A673 (cell line): ENCODE measurements at regions not wholly inside any gene's neighbourhood (a gene's known extent, or its start where the extent isn't known, plus 50 kb on each side); places are given as distances from the start of the nearest gene placed in this dataset.

ENCODE experiments used
- BruUV-seq: library from RNA; stranded (reverse); fragments of 400-500 nt; replicated peaks from 2 replicates; lab custom pipeline; 2021; lab: Mats Ljungman, UMichigan
- CTCF ChIA-PET: fragments of 300-600 bp; sonication (Branson Sonifier 250); formaldehyde crosslinking; loops from one replicate; lab custom pipeline; 2022; ENCODE audit warnings: antibody characterized with exemption; lab: Charles Lee
- POLR2A ChIA-PET: fragments of 300-600 bp; sonication (Branson Sonifier 250); formaldehyde crosslinking; loops from one replicate; lab custom pipeline; 2022; ENCODE audit warnings: antibody characterized with exemption; ENCODE audit not compliant: low non-redundant PET; lab: Charles Lee
- DNase-seq: peaks from one replicate; pipeline ENCODE4 v3.0.0-alpha.2; 2015; ENCODE audit warnings: low spot score
- H3K27ac ChIP-seq: fragments of 200-600 bp; sonication (generic); 2 replicates; pipeline ENCODE4 v1.5.1; 2016; ENCODE audit warnings: mixed run types, low read depth, mild to moderate bottlenecking, mixed read lengths, antibody characterized with exemption, low read length; ENCODE audit not compliant: poor library complexity, severe bottlenecking
- H3K27me3 ChIP-seq: fragments of 200-600 bp; sonication (generic); replicated peaks from 2 replicates; pipeline ENCODE4 v1.6.1; 2017; ENCODE audit warnings: mixed run types, low read depth, mild to moderate bottlenecking, mixed read lengths, antibody characterized with exemption, low read length; ENCODE audit not compliant: insufficient read depth, poor library complexity
- H3K36me3 ChIP-seq: fragments of 200-600 bp; sonication (generic); 2 replicates; pipeline ENCODE4 v1.6.1; 2016; ENCODE audit warnings: mixed run types, mild to moderate bottlenecking, mixed read lengths, antibody characterized with exemption, low read length; ENCODE audit not compliant: insufficient read depth, poor library complexity, severe bottlenecking
- H3K4me1 ChIP-seq: fragments of 200-600 bp; sonication (generic); 2 replicates; pipeline ENCODE4 v1.6.1; 2017; ENCODE audit warnings: mixed run types, mild to moderate bottlenecking, mixed read lengths, antibody characterized with exemption, low read length; ENCODE audit not compliant: insufficient read depth, poor library complexity, severe bottlenecking
- H3K4me3 ChIP-seq: fragments of 200-600 bp; sonication (generic); 2 replicates; pipeline ENCODE4 v1.5.1; 2016; ENCODE audit warnings: low read depth, mixed run types, mild to moderate bottlenecking, mixed read lengths, low read length; ENCODE audit not compliant: poor library complexity, severe bottlenecking
- H3K9me3 ChIP-seq: fragments of 200-600 bp; sonication (generic); 2 replicates; pipeline ENCODE4 v1.6.1; 2016; ENCODE audit warnings: mixed run types, low read depth, mild to moderate bottlenecking, mixed read lengths, antibody characterized with exemption, low read length; ENCODE audit not compliant: poor library complexity, severe bottlenecking
- CTCF ChIP-seq: fragments of 300-800, 200-600 bp; sonication (generic); conservative IDR thresholded peaks from 2 replicates; pipeline ENCODE4 v1.5.1; 2017; ENCODE audit warnings: low read depth, mild to moderate bottlenecking, antibody characterized with exemption, low read length, moderate library complexity, mixed read lengths
- EZH2 ChIP-seq: fragments of 200-600 bp; sonication (generic); IDR thresholded peaks from 2 replicates; pipeline ENCODE4 v1.6.1; 2017; ENCODE audit warnings: borderline replicate concordance, low read depth, mild to moderate bottlenecking, mixed read lengths, antibody characterized with exemption, low read length; ENCODE audit not compliant: poor library complexity, severe bottlenecking
- intact Hi-C: fragments of 100-400 bp; cut with micrococcal nuclease; formaldehyde crosslinking; loops from one replicate; pipeline ENCODE4 v1.10.0; 2022; ENCODE audit not compliant: unreplicated experiment

GRCh38 chr16:65679785-65680184 lies 557.9 kb upstream of the CDH11 start:
- no peak for DNase-seq
- H3K27ac ChIP-seq, result no peak overlapping the region
- no peaks in the 10 kb centered on the region for H3K36me3 ChIP-seq
- ChIA-PET CTCF (no interaction called here), POLR2A (no interaction called here)
- H3K9me3 ChIP-seq, result peaks cover 6% of the 10 kb centered on the region
- intact Hi-C loops, result no loop called here
- TF ChIP-seq CTCF, result no peak
- no peak for TF ChIP-seq EZH2
- H3K27me3 ChIP-seq, result no peaks in the 10 kb centered on the region
- no peak overlapping the region for H3K4me3 ChIP-seq
- H3K4me1 ChIP-seq, result no peaks in the 10 kb centered on the region
- BruUV-seq, result no TSS peak

DNA sequence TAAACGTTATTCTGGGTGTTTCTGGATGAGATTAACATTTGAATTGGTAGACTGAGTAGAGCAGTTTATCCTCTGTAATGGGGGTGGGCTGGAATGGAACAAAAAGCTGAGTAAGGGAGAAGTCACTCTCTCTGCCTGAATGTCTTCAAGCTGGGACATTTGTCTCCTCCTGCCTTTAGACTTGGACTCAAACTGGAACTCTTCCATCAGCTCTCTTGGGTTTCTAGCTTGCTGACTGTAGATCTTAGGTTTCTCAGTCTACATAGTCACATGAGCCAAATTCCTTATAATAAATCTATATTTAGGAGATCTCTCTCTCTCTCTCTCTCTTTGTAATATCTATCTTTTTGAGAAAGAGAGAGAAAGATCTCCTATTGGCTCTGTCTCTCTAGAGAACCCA lies 553.3 kb upstream of the CDH11 start:
- POLR2A ChIA-PET, result no interaction called here
- H3K36me3 ChIP-seq, result no peaks in the 10 kb centered on the region
- no peak overlapping the region for H3K27ac ChIP-seq
- DNase-seq, result no peak
- peaks cover 10% of the 10 kb centered on the region for H3K9me3 ChIP-seq
- no peaks in the 10 kb centered on the region for H3K4me1 ChIP-seq
- BruUV-seq, result no TSS peak
- TF ChIP-seq EZH2 (no peak), CTCF (no peak)
- intact Hi-C loops, result no loop called here
- CTCF ChIA-PET, result no interaction called here
- no peaks in the 10 kb centered on the region for H3K27me3 ChIP-seq
- no peak overlapping the region for H3K4me3 ChIP-seq

DNA sequence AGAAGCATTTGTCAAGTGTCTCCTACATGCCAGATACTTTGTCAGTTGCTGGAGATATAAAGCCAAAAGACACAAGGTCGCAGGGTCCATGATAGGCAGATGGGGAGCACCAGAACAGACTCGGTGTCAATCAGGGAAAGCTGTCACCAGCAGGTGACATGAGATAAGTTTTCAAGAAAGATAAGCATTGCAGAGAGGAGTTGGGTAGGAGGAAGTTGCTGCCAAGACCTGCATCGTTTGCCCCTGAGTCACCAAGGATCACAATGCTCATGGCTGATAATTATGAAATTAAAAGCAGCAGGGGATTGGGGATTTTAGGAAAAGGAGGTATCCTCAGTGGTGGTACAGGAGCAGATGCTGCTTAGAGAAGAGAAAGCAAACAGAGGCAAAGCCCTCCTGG lies 551.1 kb upstream of the CDH11 start:
- Histone ChIP-seq H3K9me3 (peaks cover 10% of the 10 kb centered on the region), H3K4me1 (no peaks in the 10 kb centered on the region), H3K36me3 (no peaks in the 10 kb centered on the region), H3K27ac (no peak overlapping the region), H3K27me3 (no peaks in the 10 kb centered on the region), H3K4me3 (no peak overlapping the region)
- CTCF ChIA-PET, result no interaction called here
- POLR2A ChIA-PET, result no interaction called here
- peak; percentile 81 for DNase-seq
- BruUV-seq, result no TSS peak
- TF ChIP-seq EZH2 (no peak), CTCF (no peak)
- intact Hi-C loops, result no loop called here
